HFFc6 (cell line): ENCODE measurements at regions not wholly inside any gene's neighbourhood (a gene's known extent, or its start where the extent isn't known, plus 50 kb on each side); places are given as distances from the start of the nearest gene placed in this dataset.
"Not testable (repeated sequence)": the region's sequence is repeated elsewhere in the genome, so short reads cannot be mapped to it uniquely, and the experiment has no call there.

Source experiments
- DNase-seq: peaks from one replicate; pipeline ENCODE4 v3.0.0-alpha.2; 2018
- H3K27ac Mint-ChIP-seq: 2 replicates; pipeline ENCODE4 v1.8.0; 2020; ENCODE audit warnings: mild to moderate bottlenecking, mixed read lengths
- H3K27me3 Mint-ChIP-seq: 2 replicates; pipeline ENCODE4 v1.8.0; 2021; ENCODE audit warnings: mild to moderate bottlenecking, moderate library complexity, mixed read lengths; ENCODE audit not compliant: insufficient read depth
- H3K36me3 Mint-ChIP-seq: 2 replicates; pipeline ENCODE4 v1.8.0; 2021; ENCODE audit warnings: low read depth, mixed read lengths
- H3K4me1 Mint-ChIP-seq: 2 replicates; pipeline ENCODE4 v1.8.0; 2020; ENCODE audit warnings: low read depth, mixed read lengths
- H3K4me3 Mint-ChIP-seq: 2 replicates; pipeline ENCODE4 v1.8.0; 2020; ENCODE audit warnings: mild to moderate bottlenecking, moderate library complexity, mixed read lengths
- H3K9me3 Mint-ChIP-seq: 2 replicates; pipeline ENCODE4 v1.8.0; 2020; ENCODE audit warnings: mild to moderate bottlenecking, mixed read lengths
- CTCF ChIP-seq: fragments of 200-600 bp; sonication (generic); IDR thresholded peaks from 2 replicates; pipeline ENCODE4 v1.5.0; 2021; ENCODE audit warnings: antibody characterized with exemption, mild to moderate bottlenecking

GRCh38 chr17:22102177-22102576, 409.9 kb downstream of the KCNJ18 start:
- peaks cover 5% of the 10 kb centered on the region for H3K36me3 Mint-ChIP-seq
- no peak for TF ChIP-seq CTCF
- no peaks in the 10 kb centered on the region for H3K27me3 Mint-ChIP-seq
- H3K9me3 Mint-ChIP-seq = peaks cover 6% of the 10 kb centered on the region
- no peak overlapping the region for H3K27ac Mint-ChIP-seq
- no peaks in the 10 kb centered on the region for H3K4me1 Mint-ChIP-seq
- no peak overlapping the region for H3K4me3 Mint-ChIP-seq
- DNase-seq = no peak

GRCh38 chr17:22116720-22117119, 424.4 kb downstream of the KCNJ18 start:
- not testable (repeated sequence) for H3K4me1 Mint-ChIP-seq, DNase-seq, H3K27ac Mint-ChIP-seq, H3K36me3 Mint-ChIP-seq, H3K4me3 Mint-ChIP-seq, H3K27me3 Mint-ChIP-seq
- H3K9me3 Mint-ChIP-seq = peaks cover 17% of the 10 kb centered on the region

GRCh38 chr17:22117401-22117800, 425.1 kb downstream of the KCNJ18 start:
- not testable (repeated sequence) for H3K4me1 Mint-ChIP-seq, H3K27ac Mint-ChIP-seq, DNase-seq, H3K9me3 Mint-ChIP-seq, H3K36me3 Mint-ChIP-seq, H3K4me3 Mint-ChIP-seq, H3K27me3 Mint-ChIP-seq

GRCh38 chr17:22119016-22119415, 426.7 kb downstream of the KCNJ18 start:
- not testable (repeated sequence) for H3K4me3 Mint-ChIP-seq, H3K27ac Mint-ChIP-seq

GRCh38 chr17:22119751-22120150, 427.4 kb downstream of the KCNJ18 start:
- H3K27me3 Mint-ChIP-seq, H3K36me3 Mint-ChIP-seq, H3K27ac Mint-ChIP-seq, DNase-seq, H3K4me3 Mint-ChIP-seq, H3K4me1 Mint-ChIP-seq, H3K9me3 Mint-ChIP-seq: not testable (repeated sequence)

More at GRCh38 chr17:22119016-22119415, 426.7 kb downstream of the KCNJ18 start:
- H3K36me3 Mint-ChIP-seq, H3K27me3 Mint-ChIP-seq, H3K9me3 Mint-ChIP-seq, DNase-seq, H3K4me1 Mint-ChIP-seq: not testable (repeated sequence)

GRCh38 chr17:22123536-22124281, 431.4 kb downstream of the KCNJ18 start:
- H3K4me3 Mint-ChIP-seq = no peak overlapping the region
- H3K4me1 Mint-ChIP-seq = no peaks in the 10 kb centered on the region
- H3K27ac Mint-ChIP-seq = no peak overlapping the region
- no peak for DNase-seq
- no peak for TF ChIP-seq CTCF
- H3K36me3 Mint-ChIP-seq = no peaks in the 10 kb centered on the region; the same call in 1 of the 2 replicates
- peaks cover 4% of the 10 kb centered on the region for H3K9me3 Mint-ChIP-seq
- H3K27me3 Mint-ChIP-seq = no peaks in the 10 kb centered on the region

- H3K27me3 Mint-ChIP-seq = no peaks in the 10 kb centered on the region; the same call in 1 of the 2 replicates
- no peak overlapping the region for H3K27ac Mint-ChIP-seq
- H3K36me3 Mint-ChIP-seq = peaks cover 13% of the 10 kb centered on the region
- H3K9me3 Mint-ChIP-seq = peaks cover 33% of the 10 kb centered on the region
- DNase-seq = no peak
- no peak for TF ChIP-seq CTCF
- H3K4me1 Mint-ChIP-seq = no peaks in the 10 kb centered on the region
- H3K4me3 Mint-ChIP-seq = no peak overlapping the region
Measured at GRCh38 chr17:22128171-22128570, 435.8 kb downstream of the KCNJ18 start.
